OCI-LY3 (cell line): ENCODE measurements at regions not wholly inside any gene's neighbourhood (a gene's known extent, or its start where the extent isn't known, plus 50 kb on each side); places are given as distances from the start of the nearest gene placed in this dataset.

ENCODE experiments used
- H2AFZ ChIP-seq: fragments of 200-600, 300-600 bp; shearing (Covaris generic); 2 replicates; pipeline ENCODE4 v1.6.0; 2014; ENCODE audit warnings: antibody characterized with exemption, low read depth, low read length
- H3K27ac ChIP-seq: fragments of 200-600, 300-600 bp; sonication (generic); 2 replicates; pipeline ENCODE4 v1.5.1; 2014; ENCODE audit warnings: mild to moderate bottlenecking, low read length, moderate library complexity, mixed read lengths
- H3K27me3 ChIP-seq: fragments of 200-600, 300-600 bp; sonication (generic); 2 replicates; pipeline ENCODE4 v1.6.1; 2014; ENCODE audit warnings: low read depth, low read length, mixed read lengths
- H3K36me3 ChIP-seq: fragments of 200-600, 300-600 bp; sonication (generic); replicated peaks from 2 replicates; pipeline ENCODE3; 2014; ENCODE audit warnings: low read depth, low read length, mixed read lengths
- H3K4me1 ChIP-seq: fragments of 300-600, 200-600 bp; sonication (generic); 2 replicates; pipeline ENCODE4 v1.6.1; 2014; ENCODE audit warnings: low read length, mixed read lengths
- H3K4me2 ChIP-seq: fragments of 200-600, 300-600 bp; sonication (generic); 2 replicates; pipeline ENCODE4 v1.6.1; 2014; ENCODE audit warnings: low read length, mixed read lengths
- H3K4me3 ChIP-seq: fragments of 300-600, 200-600 bp; sonication (generic); 2 replicates; pipeline ENCODE4 v1.5.1; 2014; ENCODE audit warnings: antibody characterized with exemption, mild to moderate bottlenecking, low read length, moderate library complexity
- H3K79me2 ChIP-seq: fragments of 300-600, 200-600 bp; shearing (Covaris generic); 2 replicates; pipeline ENCODE4 v1.6.1; 2014; ENCODE audit warnings: mild to moderate bottlenecking, low read length, mixed read lengths
- H3K9ac ChIP-seq: fragments of 300-600, 200-600 bp; shearing (Covaris generic); 2 replicates; pipeline ENCODE4 v1.6.0; 2014; ENCODE audit warnings: mild to moderate bottlenecking, low read length, moderate library complexity
- H3K9me3 ChIP-seq: fragments of 200-600, 300-600 bp; shearing (Covaris generic); 2 replicates; pipeline ENCODE4 v1.6.1; 2014; ENCODE audit warnings: low read length, mixed read lengths; ENCODE audit not compliant: insufficient read depth
- H4K20me1 ChIP-seq: fragments of 200-600, 300-600 bp; sonication (generic); 2 replicates; pipeline ENCODE4 v1.6.1; 2016; ENCODE audit warnings: low read length, mixed read lengths; ENCODE audit not compliant: insufficient read depth
- CTCF ChIP-seq: fragments of 200-600, 300-600 bp; sonication (generic); IDR thresholded peaks from 2 replicates; pipeline ENCODE4 v1.5.1; 2014; ENCODE audit warnings: antibody characterized with exemption, low read length, low read depth
- EZH2phosphoT487 ChIP-seq: fragments of 200-600 bp; shearing (Covaris generic); IDR thresholded peaks from 2 replicates; pipeline ENCODE4 v1.6.1; 2018; ENCODE audit warnings: antibody characterized with exemption, mixed run types, low read depth

DNA sequence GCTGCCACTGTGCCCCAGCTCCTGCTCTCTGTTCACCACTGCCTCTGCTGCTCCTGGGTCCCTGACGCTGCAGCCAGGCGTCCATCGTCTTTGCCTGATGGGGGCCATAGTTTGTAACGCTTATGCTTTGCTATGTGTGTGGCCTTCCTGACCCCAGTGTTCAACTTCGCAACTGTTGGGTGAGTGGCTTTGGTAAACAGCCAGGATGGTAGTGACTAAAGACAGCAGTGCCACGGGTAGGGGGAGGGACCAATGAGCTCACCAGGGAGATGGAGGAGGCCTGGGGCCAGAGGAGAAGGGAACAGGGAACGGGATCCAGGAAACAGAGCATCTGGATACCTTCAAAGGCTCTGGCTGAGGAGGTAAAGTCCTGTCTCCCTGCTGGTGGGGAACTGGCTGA is 75.9 kb upstream of the ALDH1L1 start:
- no peaks in the 10 kb centered on the region for H3K9me3 ChIP-seq
- H3K27me3 ChIP-seq = no peaks in the 10 kb centered on the region
- H3K9ac ChIP-seq = no peak overlapping the region
- H3K4me2 ChIP-seq = no peak overlapping the region
- no peak for TF ChIP-seq EZH2phosphoT487
- TF ChIP-seq CTCF = no peak
- no peaks in the 10 kb centered on the region for H3K79me2 ChIP-seq
- no peak overlapping the region for H3K27ac ChIP-seq
- no peak overlapping the region for H3K4me3 ChIP-seq
- no peaks in the 10 kb centered on the region for H3K36me3 ChIP-seq
- no peaks in the 10 kb centered on the region for H3K4me1 ChIP-seq
- H4K20me1 ChIP-seq = no peaks in the 10 kb centered on the region
- no peak overlapping the region for H2AFZ ChIP-seq

GRCh38 chr3:126253072-126253471 is 72.7 kb upstream of the ALDH1L1 start:
- no peak overlapping the region for H3K4me3 ChIP-seq
- no peaks in the 10 kb centered on the region for H4K20me1 ChIP-seq
- H2AFZ ChIP-seq = no peak overlapping the region
- H3K27me3 ChIP-seq = no peaks in the 10 kb centered on the region
- no peaks in the 10 kb centered on the region for H3K9me3 ChIP-seq
- H3K27ac ChIP-seq = no peak overlapping the region
- H3K9ac ChIP-seq = no peak overlapping the region
- H3K79me2 ChIP-seq = no peaks in the 10 kb centered on the region
- no peaks in the 10 kb centered on the region for H3K36me3 ChIP-seq
- no peak overlapping the region for H3K4me2 ChIP-seq
- TF ChIP-seq CTCF (no peak), EZH2phosphoT487 (no peak)
- no peaks in the 10 kb centered on the region for H3K4me1 ChIP-seq

DNA sequence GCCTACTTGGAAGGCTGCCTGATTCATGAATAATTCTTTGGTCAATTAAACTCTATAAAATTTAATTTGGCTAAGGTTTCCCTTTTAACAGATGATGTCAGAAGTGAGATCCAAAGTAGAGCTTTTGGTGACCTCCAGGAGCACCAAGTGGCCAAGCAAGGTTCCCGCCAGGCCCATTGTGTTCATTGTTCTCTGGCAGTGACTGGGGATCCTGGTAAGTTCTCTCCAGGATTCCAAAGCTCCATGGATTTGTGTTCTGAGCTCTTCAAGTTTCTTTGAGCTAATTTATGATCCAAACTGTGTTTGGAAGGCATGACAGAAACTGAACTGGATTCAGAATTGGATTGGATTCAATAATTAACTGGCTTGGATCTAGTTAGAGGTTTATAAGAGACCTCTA is 72.0 kb upstream of the ALDH1L1 start:
- H3K36me3 ChIP-seq = no peaks in the 10 kb centered on the region
- no peak overlapping the region for H3K4me2 ChIP-seq
- no peak overlapping the region for H2AFZ ChIP-seq
- H3K9ac ChIP-seq = no peak overlapping the region
- no peak for TF ChIP-seq EZH2phosphoT487
- no peak for TF ChIP-seq CTCF
- no peak overlapping the region for H3K27ac ChIP-seq
- H3K9me3 ChIP-seq = no peaks in the 10 kb centered on the region
- no peaks in the 10 kb centered on the region for H3K79me2 ChIP-seq
- H3K4me3 ChIP-seq = no peak overlapping the region
- no peaks in the 10 kb centered on the region for H3K27me3 ChIP-seq
- no peaks in the 10 kb centered on the region for H4K20me1 ChIP-seq
- no peaks in the 10 kb centered on the region for H3K4me1 ChIP-seq

GRCh38 chr3:126245811-126246727 is 65.7 kb upstream of the ALDH1L1 start:
- H3K79me2 ChIP-seq = no peaks in the 10 kb centered on the region
- H3K4me2 ChIP-seq = no peak overlapping the region
- H3K9me3 ChIP-seq = no peaks in the 10 kb centered on the region
- no peaks in the 10 kb centered on the region for H4K20me1 ChIP-seq
- no peak overlapping the region for H3K4me3 ChIP-seq
- no peaks in the 10 kb centered on the region for H3K27me3 ChIP-seq
- no peak overlapping the region for H3K9ac ChIP-seq
- H3K36me3 ChIP-seq = no peaks in the 10 kb centered on the region
- H2AFZ ChIP-seq = no peak overlapping the region
- H3K27ac ChIP-seq = no peak overlapping the region
- H3K4me1 ChIP-seq = no peaks in the 10 kb centered on the region
- TF ChIP-seq CTCF = peak; percentile 46
- no peak for TF ChIP-seq EZH2phosphoT487
